Epithelial cell of esophagus (primary cell): ENCODE measurements at regions not wholly inside any gene's neighbourhood (a gene's known extent, or its start where the extent isn't known, plus 50 kb on each side); places are given as distances from the start of the nearest gene placed in this dataset.

Source experiments
- DNase-seq: peaks from one replicate; pipeline ENCODE4 v3.0.0; 2010; ENCODE audit warnings: low read depth
- H3K4me3 ChIP-seq: 2 replicates; pipeline ENCODE4 v1.5.1; 2011; ENCODE audit warnings: mild to moderate bottlenecking, low read length, control low read depth
- TF ChIP-seq, protein P1 (sequence below): IDR thresholded peaks from 2 replicates; pipeline ENCODE4 v1.5.1; 2011; ENCODE audit warnings: low read depth, mild to moderate bottlenecking, low read length, control low read depth, inconsistent platforms; ENCODE audit not compliant: insufficient read depth; ENCODE audit errors: missing control alignments

DNA sequence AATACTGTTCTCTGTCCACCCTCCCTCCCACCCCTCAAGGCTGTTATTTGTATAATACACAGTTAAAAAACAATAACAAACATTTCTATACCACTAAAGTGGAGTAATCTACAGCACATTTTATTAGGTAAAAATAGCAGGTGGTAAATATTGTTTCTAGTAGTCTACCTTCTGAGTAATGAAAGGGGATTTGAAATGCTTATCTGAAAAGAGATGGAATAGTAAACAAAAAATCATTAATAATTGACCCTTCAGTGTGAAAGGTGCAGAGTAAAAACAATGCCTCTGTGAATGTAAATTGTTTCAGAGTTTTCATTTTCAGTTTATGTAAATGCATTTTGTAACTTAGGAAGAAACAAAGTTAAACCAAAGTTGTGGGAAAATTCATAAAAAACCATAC is 321.2 kb downstream of the SLC16A7 start:
- TF ChIP-seq, protein P1, sequence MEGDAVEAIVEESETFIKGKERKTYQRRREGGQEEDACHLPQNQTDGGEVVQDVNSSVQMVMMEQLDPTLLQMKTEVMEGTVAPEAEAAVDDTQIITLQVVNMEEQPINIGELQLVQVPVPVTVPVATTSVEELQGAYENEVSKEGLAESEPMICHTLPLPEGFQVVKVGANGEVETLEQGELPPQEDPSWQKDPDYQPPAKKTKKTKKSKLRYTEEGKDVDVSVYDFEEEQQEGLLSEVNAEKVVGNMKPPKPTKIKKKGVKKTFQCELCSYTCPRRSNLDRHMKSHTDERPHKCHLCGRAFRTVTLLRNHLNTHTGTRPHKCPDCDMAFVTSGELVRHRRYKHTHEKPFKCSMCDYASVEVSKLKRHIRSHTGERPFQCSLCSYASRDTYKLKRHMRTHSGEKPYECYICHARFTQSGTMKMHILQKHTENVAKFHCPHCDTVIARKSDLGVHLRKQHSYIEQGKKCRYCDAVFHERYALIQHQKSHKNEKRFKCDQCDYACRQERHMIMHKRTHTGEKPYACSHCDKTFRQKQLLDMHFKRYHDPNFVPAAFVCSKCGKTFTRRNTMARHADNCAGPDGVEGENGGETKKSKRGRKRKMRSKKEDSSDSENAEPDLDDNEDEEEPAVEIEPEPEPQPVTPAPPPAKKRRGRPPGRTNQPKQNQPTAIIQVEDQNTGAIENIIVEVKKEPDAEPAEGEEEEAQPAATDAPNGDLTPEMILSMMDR: no peak
- no peak for DNase-seq
- no peak overlapping the region for H3K4me3 ChIP-seq

DNA sequence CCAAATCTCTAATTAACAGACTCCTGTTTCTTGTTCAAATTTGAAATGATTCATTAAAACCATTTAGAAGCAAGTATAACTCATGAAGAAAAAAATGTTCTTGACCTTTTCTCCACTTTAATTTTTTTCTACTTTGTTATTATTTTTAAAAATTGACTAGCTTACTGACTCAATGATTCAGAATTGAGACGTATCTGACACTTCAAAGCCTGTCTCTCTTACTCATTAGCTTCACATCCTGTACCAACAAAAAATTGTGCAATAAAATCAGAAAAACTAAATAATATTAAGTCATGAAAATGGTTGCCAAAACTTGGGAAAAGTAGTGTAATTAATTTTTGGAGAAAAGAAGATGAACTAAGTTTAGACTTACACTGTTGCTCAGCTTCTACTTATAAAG is 331.2 kb downstream of the SLC16A7 start:
- TF ChIP-seq, protein P1: no peak
- DNase-seq: peak; percentile 77
- H3K4me3 ChIP-seq: no peak overlapping the region

- peak; percentile 67 for DNase-seq
- TF ChIP-seq, protein P1: no peak
- no peak overlapping the region for H3K4me3 ChIP-seq
Observed at GRCh38 chr12:59928416-59928815, 332.6 kb downstream of the SLC16A7 start.

DNA sequence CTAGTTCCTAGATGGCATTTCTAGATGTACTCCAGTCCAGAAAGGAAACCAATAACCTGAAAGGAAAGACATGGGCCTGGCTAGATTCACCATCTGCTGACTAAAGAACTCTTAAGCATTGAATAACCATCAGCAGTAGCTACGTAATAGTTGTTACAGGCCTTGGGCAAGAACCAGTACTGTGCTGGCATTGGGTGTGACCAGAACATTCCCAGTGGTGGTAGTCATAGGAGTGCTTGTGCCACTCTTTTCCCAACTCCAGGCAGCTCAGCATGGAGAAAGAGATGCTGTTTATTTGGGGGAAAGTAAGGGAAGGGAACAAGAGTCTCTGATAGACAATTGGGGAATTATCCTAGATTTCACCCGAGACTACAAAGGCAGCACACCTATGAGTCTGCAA is 333.3 kb downstream of the SLC16A7 start:
- TF ChIP-seq, protein P1: no peak
- no peak overlapping the region for H3K4me3 ChIP-seq
- DNase-seq: peak; percentile 97

DNA sequence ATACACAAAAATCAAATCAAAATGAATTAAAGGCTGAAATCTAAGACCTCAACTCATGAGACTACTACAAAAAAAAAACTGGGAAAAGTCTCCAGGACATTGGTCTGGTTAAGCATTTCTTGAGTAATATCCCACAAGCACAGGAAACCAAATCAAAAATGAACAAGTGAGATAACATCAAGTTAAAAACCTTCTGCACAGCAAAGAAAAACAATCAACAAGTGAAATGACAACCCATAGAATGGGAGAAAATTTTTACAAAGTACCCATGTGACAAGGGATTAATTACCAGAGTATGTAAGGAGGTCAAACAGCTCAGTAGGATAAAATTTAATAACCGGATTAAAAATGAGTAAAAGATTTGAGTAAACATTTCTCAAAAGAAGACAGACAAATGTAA is 338.7 kb downstream of the SLC16A7 start:
- TF ChIP-seq, protein P1: no peak
- no peak overlapping the region for H3K4me3 ChIP-seq
- no peak for DNase-seq

DNA sequence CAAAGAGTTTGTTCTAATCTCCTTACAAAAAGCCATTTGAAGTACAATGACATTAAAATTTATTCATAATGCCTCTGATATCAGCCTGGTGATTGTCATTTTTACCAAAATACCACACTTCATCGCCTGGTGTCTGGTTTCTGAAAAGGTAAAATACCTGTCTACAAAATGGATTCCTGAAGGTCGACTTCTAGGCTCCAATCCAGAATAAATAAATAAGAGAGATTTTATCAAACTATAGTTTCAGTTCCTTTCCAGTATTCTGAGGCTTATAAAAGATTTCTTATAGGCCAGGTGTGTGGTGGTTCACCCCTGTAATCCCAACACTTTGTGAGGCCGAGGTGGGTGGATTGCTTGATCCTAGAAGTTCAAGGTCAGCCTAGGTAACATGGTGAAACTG is 340.7 kb downstream of the SLC16A7 start:
- DNase-seq: no peak
- H3K4me3 ChIP-seq: no peak overlapping the region
- TF ChIP-seq, protein P1: no peak

DNA sequence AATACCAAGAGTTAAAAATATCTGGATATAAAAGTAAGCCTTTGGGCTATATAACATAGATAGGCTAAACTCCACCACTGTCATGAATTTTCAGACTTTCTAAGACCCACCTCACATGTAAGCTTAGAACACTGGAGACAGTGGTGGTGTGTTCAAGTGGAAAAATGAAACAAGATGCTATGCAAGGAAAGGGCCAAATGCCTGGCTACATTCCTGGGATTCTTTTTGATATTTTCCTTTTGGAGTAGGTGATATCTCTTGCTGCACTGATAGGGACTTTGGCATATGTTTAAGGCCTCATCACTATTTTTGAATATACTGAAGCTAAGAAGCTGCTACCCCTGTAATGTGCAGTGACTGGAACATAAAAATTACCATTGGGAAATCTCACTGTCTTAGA is 341.3 kb downstream of the SLC16A7 start:
- TF ChIP-seq, protein P1: no peak

More for the DNA sequence above, 341.3 kb downstream of the SLC16A7 start:
- DNase-seq: no peak
- H3K4me3 ChIP-seq: no peak overlapping the region
